ENCODE measurements at regions not wholly inside any gene's neighbourhood (a gene's known extent, or its start where the extent isn't known, plus 50 kb on each side); places are given as distances from the start of the nearest gene placed in this dataset.
"Not testable (repeated sequence)": the region's sequence is repeated elsewhere in the genome, so short reads cannot be mapped to it uniquely, and the experiment has no call there.

DNA sequence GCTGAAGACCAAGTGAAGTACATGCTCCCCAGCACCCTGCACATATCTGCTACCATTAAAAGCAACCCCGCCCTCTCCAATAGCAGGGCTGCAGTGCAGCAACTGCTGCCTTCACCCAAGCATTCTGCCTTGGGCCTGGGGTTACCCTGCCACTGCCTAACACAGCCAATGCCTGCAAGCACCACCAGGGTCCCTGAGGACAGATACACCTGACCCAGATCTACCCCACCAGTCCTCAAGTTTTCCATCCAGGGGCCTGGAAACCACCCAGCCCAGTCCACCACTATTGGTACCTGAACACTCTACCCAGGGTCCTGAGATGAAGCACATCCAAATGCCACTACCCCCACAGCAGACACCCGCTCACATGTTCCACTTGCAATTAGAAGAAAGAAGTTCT is 181.1 kb upstream of the RBBP8 start:
- no peak overlapping the region for H3K4me3 ChIP-seq (ENCODE audit: low read depth in 1 of 2, low read length in 2 of 2)
- no peaks in the 10 kb centered on the region for H3K79me2 ChIP-seq (ENCODE audit: insufficient read depth, low read length)
- H3K4me1 ChIP-seq (ENCODE audit: insufficient read depth, low read length), result no peaks in the 10 kb centered on the region

DNA sequence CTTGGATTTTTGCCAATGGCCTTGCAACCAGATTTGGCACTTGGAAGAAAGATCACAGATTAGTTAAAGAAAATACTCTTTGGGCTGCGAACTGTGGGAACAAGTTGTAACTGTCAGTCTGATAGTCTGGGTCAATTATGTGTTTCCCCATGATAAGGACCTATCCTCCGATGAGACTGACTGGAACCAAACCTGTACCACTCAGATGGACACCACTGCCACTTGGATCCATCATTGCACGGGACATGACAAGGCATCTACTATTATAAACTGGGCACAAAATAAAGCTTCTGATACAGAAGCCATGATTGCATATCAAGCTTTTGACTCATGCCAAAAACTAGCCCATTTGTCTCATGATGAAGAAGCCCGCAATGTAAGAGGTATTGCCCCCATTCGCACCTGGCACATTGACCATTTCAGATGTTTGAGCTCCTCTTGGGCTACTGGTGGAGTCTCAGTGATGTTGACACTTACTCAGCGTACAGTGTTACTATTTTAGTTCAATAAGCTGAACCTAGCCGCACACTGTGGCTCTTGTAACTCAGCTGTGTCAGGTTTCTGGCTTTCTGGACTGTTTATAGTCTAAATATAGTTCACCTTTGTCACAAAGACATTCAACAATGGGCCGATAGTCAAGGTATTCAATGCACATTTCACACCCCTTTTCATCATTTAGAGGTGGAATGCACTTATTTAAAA is 179.8 kb upstream of the RBBP8 start:
- H4K20me1 ChIP-seq (ENCODE audit: insufficient read depth, low read length), result no peaks in the 10 kb centered on the region
- no peak for DNase-seq
- no peak overlapping the region for H3K4me2 ChIP-seq (ENCODE audit: insufficient read depth, low read length)
- no peak overlapping the region for H2AFZ ChIP-seq (ENCODE audit: low read depth, low read length)
- H3K36me3 ChIP-seq (ENCODE audit: insufficient read depth, low read length), result no peaks in the 10 kb centered on the region
- ATAC-seq (ENCODE audit: insufficient read depth, low read depth), result no peak
- H3K27me3 ChIP-seq (ENCODE audit: insufficient read depth, low read length, poor library complexity), result peaks cover 7% of the 10 kb centered on the region
- H3K9ac ChIP-seq (ENCODE audit: low read depth, low read length), result no peak overlapping the region
- no peak for TF ChIP-seq EZH2 (IDR thresholded peaks at IDR 0.05; ENCODE audit: borderline replicate concordance, low read depth, low read length, severe bottlenecking)
- TF ChIP-seq, protein P1, sequence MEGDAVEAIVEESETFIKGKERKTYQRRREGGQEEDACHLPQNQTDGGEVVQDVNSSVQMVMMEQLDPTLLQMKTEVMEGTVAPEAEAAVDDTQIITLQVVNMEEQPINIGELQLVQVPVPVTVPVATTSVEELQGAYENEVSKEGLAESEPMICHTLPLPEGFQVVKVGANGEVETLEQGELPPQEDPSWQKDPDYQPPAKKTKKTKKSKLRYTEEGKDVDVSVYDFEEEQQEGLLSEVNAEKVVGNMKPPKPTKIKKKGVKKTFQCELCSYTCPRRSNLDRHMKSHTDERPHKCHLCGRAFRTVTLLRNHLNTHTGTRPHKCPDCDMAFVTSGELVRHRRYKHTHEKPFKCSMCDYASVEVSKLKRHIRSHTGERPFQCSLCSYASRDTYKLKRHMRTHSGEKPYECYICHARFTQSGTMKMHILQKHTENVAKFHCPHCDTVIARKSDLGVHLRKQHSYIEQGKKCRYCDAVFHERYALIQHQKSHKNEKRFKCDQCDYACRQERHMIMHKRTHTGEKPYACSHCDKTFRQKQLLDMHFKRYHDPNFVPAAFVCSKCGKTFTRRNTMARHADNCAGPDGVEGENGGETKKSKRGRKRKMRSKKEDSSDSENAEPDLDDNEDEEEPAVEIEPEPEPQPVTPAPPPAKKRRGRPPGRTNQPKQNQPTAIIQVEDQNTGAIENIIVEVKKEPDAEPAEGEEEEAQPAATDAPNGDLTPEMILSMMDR (IDR thresholded peaks at IDR 0.05; ENCODE audit: borderline replicate concordance, extremely low read depth, low read length, poor library complexity, severe bottlenecking), result no peak
- no peak overlapping the region for H3K4me3 ChIP-seq (ENCODE audit: low read depth in 1 of 2, low read length in 2 of 2)
- no peaks in the 10 kb centered on the region for H3K79me2 ChIP-seq (ENCODE audit: insufficient read depth, low read length)
- H3K27ac ChIP-seq (ENCODE audit: low read length), result no peak overlapping the region
- no peaks in the 10 kb centered on the region for H3K9me3 ChIP-seq (ENCODE audit: insufficient read depth, low read length, severe bottlenecking)
- no peaks in the 10 kb centered on the region for H3K4me1 ChIP-seq (ENCODE audit: insufficient read depth, low read length)

More for the DNA sequence above, 181.1 kb upstream of the RBBP8 start:
- H3K27ac ChIP-seq (ENCODE audit: low read length), result no peak overlapping the region
- no peak overlapping the region for H3K4me2 ChIP-seq (ENCODE audit: insufficient read depth, low read length)
- no peak overlapping the region for H2AFZ ChIP-seq (ENCODE audit: low read depth, low read length)
- no peaks in the 10 kb centered on the region for H3K9me3 ChIP-seq (ENCODE audit: insufficient read depth, low read length, severe bottlenecking)
- ATAC-seq (ENCODE audit: insufficient read depth, low read depth) (no peak), DNase-seq (no peak)
- no peaks in the 10 kb centered on the region for H3K36me3 ChIP-seq (ENCODE audit: insufficient read depth, low read length)
- H4K20me1 ChIP-seq (ENCODE audit: insufficient read depth, low read length), result no peaks in the 10 kb centered on the region
- H3K27me3 ChIP-seq (ENCODE audit: insufficient read depth, low read length, poor library complexity), result peaks cover 7% of the 10 kb centered on the region
- H3K9ac ChIP-seq (ENCODE audit: low read depth, low read length), result no peak overlapping the region
- TF ChIP-seq, protein P1 (IDR thresholded peaks at IDR 0.05; ENCODE audit: borderline replicate concordance, extremely low read depth, low read length, poor library complexity, severe bottlenecking), result no peak
- TF ChIP-seq EZH2 (IDR thresholded peaks at IDR 0.05; ENCODE audit: borderline replicate concordance, low read depth, low read length, severe bottlenecking), result no peak

DNA sequence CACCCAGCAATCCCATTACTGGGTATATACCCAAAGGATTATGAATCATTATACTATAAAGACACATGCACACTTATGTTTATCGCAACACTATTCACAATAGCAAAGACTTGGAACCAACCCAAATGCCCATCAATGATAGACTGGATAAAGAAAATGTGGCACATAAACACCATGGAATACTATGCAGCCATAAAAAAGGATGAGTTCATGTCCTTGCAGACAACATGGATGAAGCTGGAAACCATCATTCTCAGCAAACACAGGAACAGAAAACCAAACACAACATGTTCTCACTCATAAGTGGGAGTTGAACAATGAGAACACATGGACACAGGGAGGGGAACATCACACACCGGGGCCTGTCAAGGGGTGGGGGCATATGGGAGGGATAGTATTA is 169.1 kb upstream of the RBBP8 start:
- not testable (repeated sequence) for H3K79me2 ChIP-seq (ENCODE audit: insufficient read depth, low read length); H3K27ac ChIP-seq (ENCODE audit: low read length); DNase-seq; H4K20me1 ChIP-seq (ENCODE audit: insufficient read depth, low read length); H3K4me2 ChIP-seq (ENCODE audit: insufficient read depth, low read length); H3K36me3 ChIP-seq (ENCODE audit: insufficient read depth, low read length); H3K4me3 ChIP-seq (ENCODE audit: low read depth in 1 of 2, low read length in 2 of 2); H3K9ac ChIP-seq (ENCODE audit: low read depth, low read length); H3K27me3 ChIP-seq (ENCODE audit: insufficient read depth, low read length, poor library complexity); H2AFZ ChIP-seq (ENCODE audit: low read depth, low read length); H3K4me1 ChIP-seq (ENCODE audit: insufficient read depth, low read length); ATAC-seq (ENCODE audit: insufficient read depth, low read depth); H3K9me3 ChIP-seq (ENCODE audit: insufficient read depth, low read length, severe bottlenecking)

DNA sequence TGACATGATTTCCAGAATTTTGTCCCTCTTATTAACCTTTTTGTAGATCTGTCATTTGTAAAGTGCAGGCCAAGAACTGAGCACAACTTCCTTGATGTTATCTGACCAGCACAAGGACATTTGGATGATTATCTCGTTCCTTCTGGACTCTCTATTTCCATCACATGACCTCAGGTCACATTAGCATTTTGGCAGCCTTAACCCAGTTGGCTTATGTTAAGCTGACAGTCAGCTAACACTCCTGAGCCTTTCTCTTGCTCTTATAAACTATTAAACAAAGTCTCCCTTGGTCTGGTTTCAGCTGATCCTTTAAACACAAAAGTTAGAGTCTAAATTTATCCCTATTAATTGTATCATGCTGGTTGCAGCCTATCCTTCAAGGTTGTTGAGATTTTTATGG is 167.2 kb upstream of the RBBP8 start:
- no peak overlapping the region for H3K27ac ChIP-seq (ENCODE audit: low read length)
- no peaks in the 10 kb centered on the region for H3K9me3 ChIP-seq (ENCODE audit: insufficient read depth, low read length, severe bottlenecking)
- peaks cover 7% of the 10 kb centered on the region for H3K27me3 ChIP-seq (ENCODE audit: insufficient read depth, low read length, poor library complexity)
- H3K79me2 ChIP-seq (ENCODE audit: insufficient read depth, low read length), result no peaks in the 10 kb centered on the region
- no peaks in the 10 kb centered on the region for H4K20me1 ChIP-seq (ENCODE audit: insufficient read depth, low read length)
- DNase-seq (no peak), ATAC-seq (ENCODE audit: insufficient read depth, low read depth) (no peak)
- H2AFZ ChIP-seq (ENCODE audit: low read depth, low read length), result no peak overlapping the region
- no peak overlapping the region for H3K4me2 ChIP-seq (ENCODE audit: insufficient read depth, low read length)
- no peak overlapping the region for H3K4me3 ChIP-seq (ENCODE audit: low read depth in 1 of 2, low read length in 2 of 2)
- no peaks in the 10 kb centered on the region for H3K4me1 ChIP-seq (ENCODE audit: insufficient read depth, low read length)
- TF ChIP-seq, protein P1 (IDR thresholded peaks at IDR 0.05; ENCODE audit: borderline replicate concordance, extremely low read depth, low read length, poor library complexity, severe bottlenecking), result no peak
- no peak for TF ChIP-seq EZH2 (IDR thresholded peaks at IDR 0.05; ENCODE audit: borderline replicate concordance, low read depth, low read length, severe bottlenecking)
- no peaks in the 10 kb centered on the region for H3K36me3 ChIP-seq (ENCODE audit: insufficient read depth, low read length)
- H3K9ac ChIP-seq (ENCODE audit: low read depth, low read length), result no peak overlapping the region

Measured in DND-41 (cell line).